ENCODE measurements at regions not wholly inside any gene's neighbourhood (a gene's known extent, or its start where the extent isn't known, plus 50 kb on each side); places are given as distances from the start of the nearest gene placed in this dataset.

- TF ChIP-seq CTCF (IDR thresholded peaks at IDR 0.05) (no peak), POLR2A (IDR thresholded peaks at IDR 0.05) (no peak)
- no peak overlapping the region for H3K27ac ChIP-seq
- intact Hi-C loops (cut with DNase I) = no loop called here
These were observed 184.3 kb upstream of the TACR3 start for GRCh38 chr4:103904123-103904522.

GRCh38 chr4:103902730-103903129, 182.9 kb upstream of the TACR3 start:
- Histone ChIP-seq H3K27me3 (no peaks in the 10 kb centered on the region), H3K27ac (no peak overlapping the region), H3K9me3 (peaks cover 0 to 13% (median 0%) of the 10 kb centered on the region in 12 donors), H3K36me3 (no peaks in the 10 kb centered on the region), H3K4me1 (no peaks in the 10 kb centered on the region), H3K4me3 (no peak overlapping the region)
- intact Hi-C loops (cut with DNase I) = no loop called here
- TF ChIP-seq CTCF (IDR thresholded peaks at IDR 0.05) (no peak), POLR2A (IDR thresholded peaks at IDR 0.05) (no peak)
- ATAC-seq = no peak
- DNase-seq = no peak
- 73 to 88% (median 81%) methylated on average over 2 of the region's 2 CpGs for WGBS, 4 donors

More at GRCh38 chr4:103904123-103904522, 184.3 kb upstream of the TACR3 start:
- H3K27me3 ChIP-seq = no peaks in the 10 kb centered on the region
- H3K36me3 ChIP-seq = no peaks in the 10 kb centered on the region
- peaks cover 0 to 5% (median 0%) of the 10 kb centered on the region in 12 donors for H3K9me3 ChIP-seq
- no peak for DNase-seq
- no peak overlapping the region for H3K4me3 ChIP-seq
- ATAC-seq = no peak
- no peaks in the 10 kb centered on the region for H3K4me1 ChIP-seq

GRCh38 chr4:103895876-103896465, 176.2 kb upstream of the TACR3 start:
- ATAC-seq = no peak

GRCh38 chr4:103892586-103892985, 172.8 kb upstream of the TACR3 start:
- ATAC-seq (no peak), DNase-seq (no peak)
- intact Hi-C loops (cut with DNase I) = no loop called here
- Histone ChIP-seq H3K4me1 (no peaks in the 10 kb centered on the region), H3K27me3 (no peaks in the 10 kb centered on the region), H3K4me3 (no peak overlapping the region), H3K36me3 (no peaks in the 10 kb centered on the region), H3K27ac (no peak overlapping the region), H3K9me3 (peaks cover 0 to 19% (median 2%) of the 10 kb centered on the region in 12 donors)
- 87 to 92% (median 91%) methylated on average over 3 of the region's 3 CpGs for WGBS, 4 donors
- TF ChIP-seq CTCF (IDR thresholded peaks at IDR 0.05) = no peak

More at GRCh38 chr4:103895876-103896465, 176.2 kb upstream of the TACR3 start:
- no peak for DNase-seq
- no peak overlapping the region for H3K4me3 ChIP-seq
- no peaks in the 10 kb centered on the region for H3K4me1 ChIP-seq
- intact Hi-C loops (cut with DNase I) = no loop called here
- H3K27ac ChIP-seq = no peak overlapping the region
- H3K36me3 ChIP-seq = no peaks in the 10 kb centered on the region
- TF ChIP-seq POLR2A (IDR thresholded peaks at IDR 0.05) = no peak
- H3K27me3 ChIP-seq = no peaks in the 10 kb centered on the region
- H3K9me3 ChIP-seq = peaks cover 0 to 22% (median 5%) of the 10 kb centered on the region in 12 donors

- H3K9me3 ChIP-seq = peaks cover 0 to 3% (median 0%) of the 10 kb centered on the region in 12 donors
- no peak for ATAC-seq
- 42 to 73% (median 64%) methylated on average over 1 of the region's 1 CpG for WGBS, 4 donors
- H3K4me3 ChIP-seq = no peak overlapping the region
- H3K27ac ChIP-seq = no peak overlapping the region
- no peaks in the 10 kb centered on the region for H3K36me3 ChIP-seq
- H3K27me3 ChIP-seq = no peaks in the 10 kb centered on the region
- intact Hi-C loops (cut with DNase I) = no loop called here
- TF ChIP-seq CTCF (IDR thresholded peaks at IDR 0.05) (no peak), POLR2A (IDR thresholded peaks at IDR 0.05) (no peak)
- no peaks in the 10 kb centered on the region for H3K4me1 ChIP-seq
- DNase-seq = no peak
These were observed 167.4 kb upstream of the TACR3 start for GRCh38 chr4:103887191-103887590.
